ENCODE measurements at regions not wholly inside any gene's neighbourhood (a gene's known extent, or its start where the extent isn't known, plus 50 kb on each side); places are given as distances from the start of the nearest gene placed in this dataset.

DNA sequence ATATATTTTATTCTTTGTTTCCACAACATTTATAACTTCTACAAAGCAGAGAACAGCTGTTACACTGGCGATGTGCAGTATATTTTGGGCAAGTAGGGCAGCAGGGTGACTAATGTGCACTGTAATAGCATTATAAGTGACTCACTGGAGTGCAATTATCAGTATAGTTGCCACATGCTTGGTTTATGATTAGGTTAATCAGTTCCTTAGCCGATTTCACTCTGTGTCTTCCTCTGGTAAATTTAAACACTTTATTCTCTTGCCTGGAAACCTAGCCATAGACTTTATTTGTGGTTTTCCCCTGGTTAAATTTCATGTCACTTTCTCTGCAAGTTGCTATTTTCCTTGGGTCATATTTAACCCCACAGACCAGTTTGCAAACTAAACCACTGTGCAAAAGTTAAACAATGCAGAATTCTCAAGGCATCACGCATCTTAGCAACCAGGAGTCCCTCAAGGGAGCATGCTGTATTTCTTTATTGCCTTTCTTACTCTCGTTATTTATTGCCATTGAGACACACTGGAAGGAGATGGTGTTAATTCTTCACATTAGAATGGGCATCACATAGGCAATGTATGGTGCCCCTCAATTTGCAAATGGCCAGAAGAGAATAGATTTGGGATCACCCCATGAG lies 690.2 kb upstream of the DPPA4 start:
- Mint-ChIP-seq H3K4me3 (no peak overlapping the region), H3K27me3 (no peaks in the 10 kb centered on the region), H3K4me1 (no peaks in the 10 kb centered on the region), H3K9me3 (no peaks in the 10 kb centered on the region), H3K36me3 (ENCODE audit: low read depth) (no peaks in the 10 kb centered on the region), H3K27ac (no peak overlapping the region)
- intact Hi-C loops (cut with micrococcal nuclease), result no loop called here
- no peak for DNase-seq

DNA sequence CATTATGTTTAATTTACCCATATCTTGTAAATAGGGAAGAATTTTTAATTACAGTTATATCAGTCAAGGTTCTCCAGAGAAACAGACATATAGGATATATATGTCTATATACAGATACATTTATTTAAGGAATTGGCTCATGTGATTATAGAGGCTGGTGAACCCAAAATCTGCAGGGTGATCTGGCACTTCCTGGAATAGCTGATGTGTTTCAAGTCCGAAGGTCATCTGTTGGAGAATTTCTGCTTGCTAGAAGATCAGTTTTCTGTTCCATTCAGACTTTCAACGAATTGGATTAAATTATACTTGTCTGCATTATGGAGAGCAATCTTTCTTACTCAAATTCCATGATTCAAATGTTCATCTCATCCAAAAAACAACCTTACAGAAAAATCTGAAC lies 694.6 kb upstream of the DPPA4 start:
- Mint-ChIP-seq H3K4me1 (no peaks in the 10 kb centered on the region), H3K9me3 (no peaks in the 10 kb centered on the region), H3K27me3 (no peaks in the 10 kb centered on the region), H3K27ac (no peak overlapping the region), H3K36me3 (ENCODE audit: low read depth) (no peaks in the 10 kb centered on the region), H3K4me3 (no peak overlapping the region)
- intact Hi-C loops (cut with micrococcal nuclease), result no loop called here
- DNase-seq, result no peak

DNA sequence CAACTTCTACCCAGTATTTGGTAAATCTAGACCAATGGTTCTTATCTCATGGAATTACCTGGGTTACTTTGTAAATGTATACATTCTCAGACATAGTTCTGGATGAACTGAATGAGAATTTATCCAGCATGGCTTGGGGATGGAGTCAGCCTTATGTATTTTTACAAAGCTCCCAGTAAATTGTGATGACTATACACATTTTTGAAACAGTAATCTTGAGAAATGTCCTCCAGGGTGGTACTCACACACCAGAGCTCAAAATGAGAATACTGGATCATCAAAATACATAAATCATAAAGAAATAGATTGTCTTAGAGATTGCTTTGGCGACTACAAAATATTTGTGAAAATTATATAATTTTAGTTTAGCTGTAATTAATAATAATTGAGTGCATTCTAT lies 722.1 kb upstream of the DPPA4 start:
- no peaks in the 10 kb centered on the region for H3K9me3 Mint-ChIP-seq
- DNase-seq, result no peak
- H3K4me3 Mint-ChIP-seq, result no peak overlapping the region
- intact Hi-C loops (cut with micrococcal nuclease), result no loop called here
- H3K4me1 Mint-ChIP-seq, result no peaks in the 10 kb centered on the region
- no peak overlapping the region for H3K27ac Mint-ChIP-seq
- H3K27me3 Mint-ChIP-seq, result no peaks in the 10 kb centered on the region
- H3K36me3 Mint-ChIP-seq (ENCODE audit: low read depth), result no peaks in the 10 kb centered on the region

DNA sequence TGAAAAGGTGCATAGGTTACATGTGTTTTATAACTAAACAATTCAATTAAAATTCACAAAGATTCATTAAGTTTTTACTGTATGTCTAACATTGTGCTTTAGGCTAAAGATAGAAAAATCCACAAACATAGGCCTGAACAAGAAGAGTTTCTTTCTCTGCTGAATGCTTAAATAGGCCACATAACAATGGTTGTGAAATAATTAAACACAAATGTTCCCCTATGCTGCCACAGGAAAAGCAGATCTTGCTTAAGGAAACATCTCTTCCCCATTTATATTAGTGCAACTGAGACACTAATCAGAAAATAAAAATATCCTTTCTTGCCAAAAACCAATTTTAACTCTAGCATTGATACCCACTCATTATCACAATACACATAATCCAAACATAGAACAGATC lies 725.4 kb upstream of the DPPA4 start:
- Mint-ChIP-seq H3K4me1 (no peaks in the 10 kb centered on the region), H3K27me3 (no peaks in the 10 kb centered on the region), H3K9me3 (no peaks in the 10 kb centered on the region), H3K27ac (no peak overlapping the region), H3K36me3 (ENCODE audit: low read depth) (no peaks in the 10 kb centered on the region), H3K4me3 (no peak overlapping the region)
- DNase-seq, result no peak
- intact Hi-C loops (cut with micrococcal nuclease), result no loop called here

DNA sequence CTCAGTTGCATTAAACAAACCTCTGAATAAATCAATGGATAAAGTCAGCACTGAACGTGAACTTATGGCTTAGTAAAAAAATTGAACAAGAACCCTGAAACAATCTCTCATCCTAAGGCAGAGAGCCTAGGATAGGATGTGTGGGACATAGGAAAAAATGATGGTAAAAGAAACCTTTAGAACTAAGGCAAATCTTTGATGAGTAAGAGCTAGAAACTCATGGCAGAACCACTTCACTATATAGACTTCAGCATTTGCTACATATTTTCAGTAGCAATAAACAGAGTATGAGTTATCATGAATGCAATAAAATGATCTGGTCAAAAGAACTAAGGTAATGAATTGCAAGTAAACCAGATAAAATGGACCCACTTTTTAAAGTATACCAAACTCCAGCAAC lies 725.8 kb upstream of the DPPA4 start:
- Mint-ChIP-seq H3K27ac (no peak overlapping the region), H3K4me3 (no peak overlapping the region), H3K36me3 (ENCODE audit: low read depth) (no peaks in the 10 kb centered on the region), H3K27me3 (no peaks in the 10 kb centered on the region), H3K4me1 (no peaks in the 10 kb centered on the region), H3K9me3 (no peaks in the 10 kb centered on the region)
- DNase-seq, result no peak
- intact Hi-C loops (cut with micrococcal nuclease), result no loop called here

DNA sequence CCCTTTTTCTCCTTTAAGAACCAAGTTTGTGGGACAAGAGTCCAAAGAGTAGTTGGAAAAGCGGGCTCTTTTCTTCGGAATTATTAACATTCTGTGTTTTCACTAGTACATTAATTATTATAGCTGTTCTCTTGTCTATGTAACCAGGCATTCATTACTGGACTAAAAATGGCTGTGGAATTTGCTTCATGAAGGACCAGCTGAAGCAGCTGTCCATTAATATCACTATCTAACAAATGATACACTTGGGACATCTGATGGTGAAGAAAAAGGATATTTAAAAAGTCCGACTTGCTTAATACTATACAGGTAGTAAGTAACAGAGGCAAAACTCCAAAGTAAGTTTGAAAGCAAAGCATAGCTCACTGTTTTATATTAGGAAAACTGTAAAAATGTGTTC lies 728.9 kb upstream of the DPPA4 start:
- Mint-ChIP-seq H3K4me3 (no peak overlapping the region), H3K9me3 (no peaks in the 10 kb centered on the region), H3K36me3 (ENCODE audit: low read depth) (no peaks in the 10 kb centered on the region), H3K27me3 (no peaks in the 10 kb centered on the region), H3K27ac (no peak overlapping the region), H3K4me1 (no peaks in the 10 kb centered on the region)
- DNase-seq, result no peak
- intact Hi-C loops (cut with micrococcal nuclease), result no loop called here

DNA sequence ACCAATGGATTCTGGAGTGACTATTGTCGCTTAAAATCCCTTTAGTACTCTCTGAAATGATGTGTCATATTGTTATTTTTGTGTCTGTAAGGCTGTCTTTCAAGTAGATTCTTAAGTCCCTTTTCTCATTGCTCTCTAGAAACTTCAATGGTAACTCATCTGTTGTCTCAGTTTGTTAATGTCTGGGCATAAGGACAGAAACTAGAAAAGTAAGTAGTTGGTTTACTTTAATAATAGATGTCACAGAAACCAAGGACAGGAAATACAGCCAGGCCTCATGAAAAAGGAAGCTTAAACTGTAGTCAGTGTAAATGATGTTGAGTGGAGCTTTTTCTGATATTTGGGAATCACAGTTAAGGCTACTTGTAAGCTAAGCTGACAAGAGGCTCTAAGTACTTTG lies 730.2 kb upstream of the DPPA4 start:
- H3K9me3 Mint-ChIP-seq, result no peaks in the 10 kb centered on the region
- H3K4me3 Mint-ChIP-seq, result no peak overlapping the region
- no peaks in the 10 kb centered on the region for H3K36me3 Mint-ChIP-seq (ENCODE audit: low read depth)
- no peaks in the 10 kb centered on the region for H3K27me3 Mint-ChIP-seq
- H3K27ac Mint-ChIP-seq, result no peak overlapping the region
- DNase-seq, result no peak
- intact Hi-C loops (cut with micrococcal nuclease), result no loop called here
- H3K4me1 Mint-ChIP-seq, result no peaks in the 10 kb centered on the region

DNA sequence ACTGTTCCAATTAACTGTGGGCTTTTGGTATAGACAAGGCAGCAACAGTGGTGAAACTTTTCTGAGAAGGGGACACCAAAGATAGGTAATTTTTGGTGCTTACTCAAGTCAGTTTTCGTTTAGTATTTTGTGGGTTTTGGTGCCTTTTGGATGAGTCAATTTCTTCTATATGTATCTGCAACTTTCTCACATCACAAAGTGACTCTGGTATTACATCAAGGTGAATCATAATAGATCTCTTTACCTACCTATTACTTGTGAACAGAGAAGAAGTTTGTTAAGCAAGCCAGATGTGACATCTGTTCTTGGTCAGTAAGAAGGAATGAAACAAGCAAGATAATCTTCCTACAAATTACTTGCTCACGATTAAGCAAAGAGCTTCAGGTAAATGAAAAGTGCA lies 732.4 kb upstream of the DPPA4 start:
- Mint-ChIP-seq H3K4me3 (no peak overlapping the region), H3K36me3 (ENCODE audit: low read depth) (no peaks in the 10 kb centered on the region), H3K9me3 (no peaks in the 10 kb centered on the region), H3K27ac (no peak overlapping the region), H3K4me1 (no peaks in the 10 kb centered on the region), H3K27me3 (no peaks in the 10 kb centered on the region)
- no peak for DNase-seq
- intact Hi-C loops (cut with micrococcal nuclease), result no loop called here

DNA sequence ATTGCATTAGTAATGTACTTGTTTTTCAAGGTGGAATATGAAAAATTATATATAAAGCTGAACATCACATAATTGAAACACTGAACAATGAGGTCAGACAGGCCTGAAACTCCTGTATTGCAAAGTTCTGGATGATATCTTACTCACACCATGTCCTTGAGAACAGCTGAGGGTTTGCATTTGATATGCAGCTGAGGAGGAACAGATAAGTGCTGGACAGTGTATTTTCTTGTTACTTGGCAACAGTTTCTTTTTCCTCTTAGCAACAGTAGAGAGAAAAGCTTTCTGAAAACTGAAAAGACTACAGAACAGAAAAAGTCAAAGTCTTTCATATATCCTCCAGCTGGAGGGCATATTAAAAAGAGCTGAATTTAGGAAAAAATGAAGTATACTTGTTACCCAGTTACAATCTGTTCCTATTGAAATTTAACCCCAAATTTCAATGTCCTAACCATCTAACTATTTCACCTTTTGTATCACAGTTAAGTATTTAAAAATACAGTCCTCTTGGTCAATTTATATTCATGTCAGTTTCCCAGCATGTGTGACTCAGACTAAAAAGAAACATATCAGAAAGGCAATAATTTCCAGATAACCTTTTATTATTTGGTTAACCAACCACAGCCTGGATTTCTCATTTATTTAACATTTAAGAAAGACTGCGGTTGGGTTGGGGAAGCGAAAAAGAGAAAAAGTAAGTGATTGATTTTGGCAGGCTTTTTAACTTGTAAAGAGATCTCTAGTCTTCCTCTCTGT lies 733.0 kb upstream of the DPPA4 start:
- Mint-ChIP-seq H3K4me3 (no peak overlapping the region), H3K36me3 (ENCODE audit: low read depth) (no peaks in the 10 kb centered on the region), H3K4me1 (no peaks in the 10 kb centered on the region), H3K27me3 (no peaks in the 10 kb centered on the region), H3K9me3 (no peaks in the 10 kb centered on the region), H3K27ac (no peak overlapping the region)
- intact Hi-C loops (cut with micrococcal nuclease), result no loop called here
- DNase-seq, result no peak

DNA sequence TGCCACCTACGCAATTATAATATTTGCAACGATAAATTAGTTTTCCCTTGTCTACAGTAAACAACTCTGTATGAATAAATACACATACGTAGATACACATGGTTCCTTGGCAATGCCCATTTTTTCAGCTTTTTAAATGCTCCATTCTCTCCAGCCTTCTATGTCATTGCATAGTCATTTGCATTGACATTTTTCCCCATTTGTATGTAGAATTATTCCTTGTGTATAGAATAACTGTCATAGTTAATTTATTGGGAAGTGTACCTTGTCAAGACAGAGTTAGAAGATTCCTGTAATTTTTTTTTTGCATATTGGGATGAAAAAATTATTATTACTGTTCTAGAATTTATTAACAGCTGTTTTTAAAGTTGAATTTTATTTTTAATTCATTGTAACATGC lies 736.7 kb upstream of the DPPA4 start:
- intact Hi-C loops (cut with micrococcal nuclease), result no loop called here
- DNase-seq, result no peak
- no peaks in the 10 kb centered on the region for H3K9me3 Mint-ChIP-seq
- H3K4me3 Mint-ChIP-seq, result no peak overlapping the region
- no peaks in the 10 kb centered on the region for H3K4me1 Mint-ChIP-seq
- H3K27me3 Mint-ChIP-seq, result no peaks in the 10 kb centered on the region
- H3K27ac Mint-ChIP-seq, result no peak overlapping the region
- H3K36me3 Mint-ChIP-seq (ENCODE audit: low read depth), result no peaks in the 10 kb centered on the region

DNA sequence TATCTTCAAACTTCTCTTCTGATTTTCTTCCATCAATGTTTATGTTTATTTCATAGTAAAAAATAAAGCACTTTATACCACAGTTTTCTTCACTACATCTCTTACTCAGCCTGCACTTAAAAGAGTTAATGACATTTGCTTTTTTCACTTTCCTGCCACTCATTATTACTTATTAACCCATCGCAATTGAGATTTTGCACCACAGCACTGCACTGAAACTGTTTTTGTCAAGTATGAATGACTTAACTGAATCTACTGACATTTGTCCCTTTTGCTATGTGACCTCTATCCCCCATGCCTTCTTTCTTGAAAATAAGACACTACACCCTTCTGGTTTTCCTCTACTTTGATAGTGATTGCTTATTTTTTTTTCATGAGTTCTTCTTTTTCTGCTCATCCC lies 739.7 kb upstream of the DPPA4 start:
- Mint-ChIP-seq H3K9me3 (no peaks in the 10 kb centered on the region), H3K4me3 (no peak overlapping the region), H3K36me3 (ENCODE audit: low read depth) (no peaks in the 10 kb centered on the region), H3K27me3 (no peaks in the 10 kb centered on the region), H3K4me1 (no peaks in the 10 kb centered on the region), H3K27ac (no peak overlapping the region)
- intact Hi-C loops (cut with micrococcal nuclease), result no loop called here
- no peak for DNase-seq

DNA sequence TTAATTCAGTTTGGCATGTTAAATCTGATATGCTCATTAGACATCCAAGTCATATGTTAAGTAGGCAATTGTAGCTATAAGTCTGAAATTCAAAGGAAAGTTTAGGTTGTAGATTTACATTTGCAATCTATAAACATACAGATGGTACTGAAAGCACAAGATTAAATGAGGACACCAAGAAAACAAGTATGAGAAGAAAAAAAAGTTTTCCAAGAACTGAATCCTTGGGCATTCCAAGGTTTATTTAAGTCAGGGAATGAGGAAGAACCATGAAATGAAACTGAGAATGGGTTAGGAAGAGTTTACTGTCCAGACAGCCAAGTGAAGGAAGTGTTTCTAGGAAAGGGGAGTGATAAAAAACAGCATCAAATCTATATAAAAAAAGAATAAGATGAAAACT lies 756.1 kb upstream of the DPPA4 start:
- Mint-ChIP-seq H3K4me3 (no peak overlapping the region), H3K27me3 (no peaks in the 10 kb centered on the region), H3K27ac (no peak overlapping the region), H3K4me1 (no peaks in the 10 kb centered on the region), H3K36me3 (ENCODE audit: low read depth) (no peaks in the 10 kb centered on the region), H3K9me3 (peaks cover 4% of the 10 kb centered on the region)
- no peak for DNase-seq
- intact Hi-C loops (cut with micrococcal nuclease), result no loop called here

DNA sequence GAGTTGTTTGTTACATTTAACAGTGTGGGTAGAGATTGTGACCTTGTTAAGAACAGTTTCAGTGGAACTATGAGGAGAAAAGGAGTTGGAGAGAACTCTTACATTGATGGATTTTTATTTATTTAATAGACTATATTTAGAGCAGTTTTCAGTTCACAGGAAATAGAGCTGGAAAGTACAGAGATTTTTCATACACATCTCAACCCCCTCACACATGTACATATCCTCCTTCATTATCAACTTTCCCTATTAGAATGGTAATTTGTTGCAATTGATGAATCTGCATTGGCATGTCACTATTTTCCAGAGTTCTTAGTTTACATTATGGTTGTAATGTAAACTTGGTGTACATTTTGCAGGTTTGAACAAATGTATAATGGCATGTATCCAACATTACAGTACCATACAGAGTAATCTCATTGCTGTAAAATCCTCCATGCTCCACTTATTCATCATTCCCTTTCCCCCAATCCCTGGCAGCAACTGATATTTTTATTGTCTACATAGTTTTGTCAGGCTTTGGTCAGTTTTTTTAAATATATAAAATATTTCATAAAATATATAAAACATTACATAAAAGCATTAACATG lies 756.6 kb upstream of the DPPA4 start:
- intact Hi-C loops (cut with micrococcal nuclease), result no loop called here
- DNase-seq, result no peak
- Mint-ChIP-seq H3K9me3 (peaks cover 4% of the 10 kb centered on the region), H3K27me3 (no peaks in the 10 kb centered on the region), H3K4me3 (no peak overlapping the region), H3K4me1 (no peaks in the 10 kb centered on the region), H3K36me3 (ENCODE audit: low read depth) (no peaks in the 10 kb centered on the region), H3K27ac (no peak overlapping the region)

DNA sequence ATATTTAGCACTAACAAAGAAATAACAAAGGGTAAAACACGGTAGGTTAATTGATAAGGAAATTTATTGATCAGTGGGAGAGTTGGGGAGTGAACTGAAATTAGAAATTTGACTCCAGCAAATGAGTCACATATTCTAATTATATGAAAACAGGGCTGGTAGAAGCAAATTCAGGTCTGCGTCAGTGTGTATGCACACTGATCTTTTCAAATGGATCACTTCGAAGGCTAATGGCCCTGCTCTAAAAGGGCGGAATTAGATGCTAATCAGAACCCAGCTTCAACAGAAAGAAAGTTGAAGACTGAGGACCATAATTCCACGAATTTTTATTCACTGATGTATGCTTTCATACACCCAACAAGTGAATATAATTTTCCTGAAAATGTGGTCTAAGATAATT lies 762.4 kb upstream of the DPPA4 start:
- H3K9me3 Mint-ChIP-seq, result peaks cover 4% of the 10 kb centered on the region
- H3K27me3 Mint-ChIP-seq, result no peaks in the 10 kb centered on the region
- H3K27ac Mint-ChIP-seq, result no peak overlapping the region
- no peaks in the 10 kb centered on the region for H3K4me1 Mint-ChIP-seq
- H3K4me3 Mint-ChIP-seq, result no peak overlapping the region
- intact Hi-C loops (cut with micrococcal nuclease), result no loop called here
- no peak for DNase-seq
- no peaks in the 10 kb centered on the region for H3K36me3 Mint-ChIP-seq (ENCODE audit: low read depth)

DNA sequence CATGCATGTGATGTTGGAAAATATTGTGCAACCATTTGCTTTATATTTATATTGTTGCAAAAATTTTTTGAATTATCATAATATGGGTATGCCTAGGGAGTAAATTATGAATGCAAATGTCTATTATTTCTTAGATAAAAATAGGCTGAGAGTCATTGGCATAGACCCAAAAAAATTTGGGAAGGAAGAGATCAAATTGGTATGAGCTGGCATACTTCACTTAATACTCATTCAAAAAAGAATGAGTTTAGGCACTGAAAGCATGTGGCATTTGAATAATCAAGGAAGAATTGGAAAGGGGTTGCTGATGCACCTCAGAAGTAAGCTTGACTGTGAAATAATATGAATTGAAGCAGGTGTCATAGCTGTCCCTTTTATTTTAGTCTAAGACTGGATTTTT lies 764.0 kb upstream of the DPPA4 start:
- DNase-seq, result no peak
- Mint-ChIP-seq H3K9me3 (peaks cover 4% of the 10 kb centered on the region), H3K27ac (no peak overlapping the region), H3K4me1 (no peaks in the 10 kb centered on the region), H3K27me3 (no peaks in the 10 kb centered on the region), H3K4me3 (no peak overlapping the region), H3K36me3 (ENCODE audit: low read depth) (no peaks in the 10 kb centered on the region)
- intact Hi-C loops (cut with micrococcal nuclease), result no loop called here
